ENCODE measurements at regions not wholly inside any gene's neighbourhood (a gene's known extent, or its start where the extent isn't known, plus 50 kb on each side); places are given as distances from the start of the nearest gene placed in this dataset.

DNA sequence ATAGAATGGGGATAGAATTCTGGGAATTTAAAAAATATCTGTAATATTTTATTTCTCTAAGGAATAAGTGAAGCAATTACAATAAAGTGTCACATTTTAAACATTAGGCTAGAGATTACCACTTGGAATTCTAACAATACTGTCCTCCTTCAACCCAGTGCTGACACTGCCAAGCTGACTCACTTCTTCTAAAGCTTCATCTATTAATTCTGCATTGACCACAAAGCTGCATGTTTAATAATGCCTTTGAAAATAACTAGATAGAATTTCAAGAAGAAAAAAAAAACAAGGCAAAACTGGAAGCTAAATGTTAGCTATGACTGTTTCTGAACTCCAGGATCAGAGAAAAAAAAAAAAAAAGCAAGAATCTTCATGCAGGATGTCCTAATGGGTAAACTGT lies 970.7 kb upstream of the FBXO33 start:
- no peak for TF ChIP-seq POLR2A (IDR thresholded peaks at IDR 0.05)
- TF ChIP-seq, protein P1, sequence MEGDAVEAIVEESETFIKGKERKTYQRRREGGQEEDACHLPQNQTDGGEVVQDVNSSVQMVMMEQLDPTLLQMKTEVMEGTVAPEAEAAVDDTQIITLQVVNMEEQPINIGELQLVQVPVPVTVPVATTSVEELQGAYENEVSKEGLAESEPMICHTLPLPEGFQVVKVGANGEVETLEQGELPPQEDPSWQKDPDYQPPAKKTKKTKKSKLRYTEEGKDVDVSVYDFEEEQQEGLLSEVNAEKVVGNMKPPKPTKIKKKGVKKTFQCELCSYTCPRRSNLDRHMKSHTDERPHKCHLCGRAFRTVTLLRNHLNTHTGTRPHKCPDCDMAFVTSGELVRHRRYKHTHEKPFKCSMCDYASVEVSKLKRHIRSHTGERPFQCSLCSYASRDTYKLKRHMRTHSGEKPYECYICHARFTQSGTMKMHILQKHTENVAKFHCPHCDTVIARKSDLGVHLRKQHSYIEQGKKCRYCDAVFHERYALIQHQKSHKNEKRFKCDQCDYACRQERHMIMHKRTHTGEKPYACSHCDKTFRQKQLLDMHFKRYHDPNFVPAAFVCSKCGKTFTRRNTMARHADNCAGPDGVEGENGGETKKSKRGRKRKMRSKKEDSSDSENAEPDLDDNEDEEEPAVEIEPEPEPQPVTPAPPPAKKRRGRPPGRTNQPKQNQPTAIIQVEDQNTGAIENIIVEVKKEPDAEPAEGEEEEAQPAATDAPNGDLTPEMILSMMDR (IDR thresholded peaks at IDR 0.05), result no peak
